ENCODE measurements at regions not wholly inside any gene's neighbourhood (a gene's known extent, or its start where the extent isn't known, plus 50 kb on each side); places are given as distances from the start of the nearest gene placed in this dataset.

DNA sequence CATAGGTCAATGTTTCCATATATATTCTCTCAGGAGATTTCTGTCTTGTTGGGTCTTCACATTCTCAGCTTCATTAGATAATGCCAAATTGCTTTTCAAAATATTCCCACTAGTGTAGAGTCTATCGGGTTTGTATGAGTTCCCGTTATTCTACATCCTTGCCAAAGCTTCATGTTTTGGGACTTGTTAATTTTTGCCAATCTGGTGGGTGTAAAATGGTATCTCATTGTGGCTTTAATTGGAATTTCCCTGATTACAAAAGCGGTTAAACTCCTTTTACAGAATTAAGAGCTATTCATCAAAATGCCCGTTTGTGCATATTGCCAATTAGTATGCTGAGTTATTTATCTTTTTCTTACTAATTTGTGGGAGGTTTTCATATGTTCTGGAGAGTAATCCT, 708.4 kb upstream of the ADAMTS5 start:
- TF ChIP-seq, protein P1, sequence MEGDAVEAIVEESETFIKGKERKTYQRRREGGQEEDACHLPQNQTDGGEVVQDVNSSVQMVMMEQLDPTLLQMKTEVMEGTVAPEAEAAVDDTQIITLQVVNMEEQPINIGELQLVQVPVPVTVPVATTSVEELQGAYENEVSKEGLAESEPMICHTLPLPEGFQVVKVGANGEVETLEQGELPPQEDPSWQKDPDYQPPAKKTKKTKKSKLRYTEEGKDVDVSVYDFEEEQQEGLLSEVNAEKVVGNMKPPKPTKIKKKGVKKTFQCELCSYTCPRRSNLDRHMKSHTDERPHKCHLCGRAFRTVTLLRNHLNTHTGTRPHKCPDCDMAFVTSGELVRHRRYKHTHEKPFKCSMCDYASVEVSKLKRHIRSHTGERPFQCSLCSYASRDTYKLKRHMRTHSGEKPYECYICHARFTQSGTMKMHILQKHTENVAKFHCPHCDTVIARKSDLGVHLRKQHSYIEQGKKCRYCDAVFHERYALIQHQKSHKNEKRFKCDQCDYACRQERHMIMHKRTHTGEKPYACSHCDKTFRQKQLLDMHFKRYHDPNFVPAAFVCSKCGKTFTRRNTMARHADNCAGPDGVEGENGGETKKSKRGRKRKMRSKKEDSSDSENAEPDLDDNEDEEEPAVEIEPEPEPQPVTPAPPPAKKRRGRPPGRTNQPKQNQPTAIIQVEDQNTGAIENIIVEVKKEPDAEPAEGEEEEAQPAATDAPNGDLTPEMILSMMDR (IDR thresholded peaks at IDR 0.05), result no peak
- ATAC-seq (ENCODE audit: insufficient number of reproducible peaks, low FRiP score, low read depth), result no peak
- no peak overlapping the region for H3K4me3 ChIP-seq
- no peaks in the 10 kb centered on the region for H3K9me3 ChIP-seq
- H3K36me3 ChIP-seq, result no peaks in the 10 kb centered on the region
- DNase-seq (ENCODE audit: low spot score), result no peak
- H3K27ac ChIP-seq, result no peak overlapping the region
- H3K4me1 ChIP-seq (ENCODE audit: control insufficient read depth in 1 of 2, low read depth in 2 of 2), result no peaks in the 10 kb centered on the region
- no peaks in the 10 kb centered on the region for H3K27me3 ChIP-seq (replicated peaks; ENCODE audit: insufficient read depth)

DNA sequence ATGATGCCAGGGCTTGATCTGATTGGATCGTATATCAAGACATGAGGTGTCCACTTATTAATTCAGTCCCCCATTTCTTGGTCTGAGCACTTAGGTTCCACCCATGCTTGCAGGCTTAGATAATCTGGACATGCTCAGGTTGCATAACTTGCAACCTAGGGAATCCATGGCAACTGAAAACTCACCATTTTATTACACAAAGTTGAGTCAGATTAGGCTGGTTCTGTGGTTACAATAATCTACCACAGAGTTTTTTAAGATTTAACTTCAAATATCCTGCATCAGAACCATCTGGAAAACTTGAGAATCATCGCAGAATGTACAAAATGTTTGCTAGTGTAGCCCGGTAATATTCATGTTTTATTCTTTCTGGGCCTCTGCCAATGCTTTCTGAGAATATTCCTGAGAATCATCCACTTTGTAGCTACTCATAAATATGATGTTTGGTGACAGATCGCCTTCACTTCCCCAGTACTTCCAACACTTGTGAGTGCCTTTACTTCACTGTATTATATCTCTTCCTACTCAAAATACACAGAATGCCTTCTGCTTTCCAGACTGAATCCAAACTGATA, 707.2 kb upstream of the ADAMTS5 start:
- no peaks in the 10 kb centered on the region for H3K36me3 ChIP-seq
- no peaks in the 10 kb centered on the region for H3K4me1 ChIP-seq (ENCODE audit: control insufficient read depth in 1 of 2, low read depth in 2 of 2)
- no peaks in the 10 kb centered on the region for H3K9me3 ChIP-seq
- TF ChIP-seq, protein P1 (IDR thresholded peaks at IDR 0.05), result no peak
- ATAC-seq (ENCODE audit: insufficient number of reproducible peaks, low FRiP score, low read depth), result no peak
- no peak for DNase-seq (ENCODE audit: low spot score)
- no peak overlapping the region for H3K27ac ChIP-seq
- H3K4me3 ChIP-seq, result no peak overlapping the region
- H3K27me3 ChIP-seq (replicated peaks; ENCODE audit: insufficient read depth), result no peaks in the 10 kb centered on the region

DNA sequence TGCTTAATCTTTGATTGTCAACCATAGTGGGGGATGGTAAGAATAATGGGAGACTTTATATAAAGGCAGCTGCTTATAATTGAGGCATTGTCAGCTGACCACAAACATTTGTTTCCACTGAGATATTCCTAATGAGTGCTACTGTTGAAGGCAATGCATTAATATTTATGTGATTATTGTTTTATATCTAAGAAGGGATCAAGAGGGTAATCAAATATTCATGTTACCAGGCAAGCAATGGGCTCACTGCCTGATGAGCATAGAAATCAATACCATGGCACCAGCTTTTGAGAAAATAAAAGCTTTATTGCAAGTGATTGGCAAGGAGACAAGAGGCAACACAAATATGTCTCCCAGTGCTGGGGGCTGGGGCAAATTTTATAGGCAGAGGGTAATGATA, 706.7 kb upstream of the ADAMTS5 start:
- Histone ChIP-seq H3K9me3 (no peaks in the 10 kb centered on the region), H3K27ac (no peak overlapping the region), H3K36me3 (no peaks in the 10 kb centered on the region), H3K4me3 (no peak overlapping the region), H3K27me3 (replicated peaks; ENCODE audit: insufficient read depth) (no peaks in the 10 kb centered on the region), H3K4me1 (ENCODE audit: control insufficient read depth in 1 of 2, low read depth in 2 of 2) (no peaks in the 10 kb centered on the region)
- ATAC-seq (ENCODE audit: insufficient number of reproducible peaks, low FRiP score, low read depth) (no peak), DNase-seq (ENCODE audit: low spot score) (no peak)
- TF ChIP-seq, protein P1 (IDR thresholded peaks at IDR 0.05), result no peak

DNA sequence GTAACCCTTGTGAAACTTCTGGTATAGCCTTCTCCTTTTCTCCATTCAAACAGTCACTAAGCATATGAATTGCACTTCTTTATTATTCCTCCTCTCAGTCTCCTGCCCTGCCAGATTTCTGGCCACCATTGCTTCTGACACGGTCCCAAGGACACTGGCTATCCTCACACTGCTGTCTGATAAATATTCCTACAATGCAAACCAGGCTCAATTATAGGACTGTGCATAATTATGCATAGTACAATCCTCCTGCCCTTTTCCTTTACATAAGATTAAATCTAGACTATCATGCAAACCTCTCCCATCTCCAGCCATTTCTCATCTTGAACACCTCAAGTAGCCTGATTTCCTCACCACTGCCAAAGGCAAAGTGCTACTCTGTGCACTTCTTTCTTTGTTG, 704.3 kb upstream of the ADAMTS5 start:
- Histone ChIP-seq H3K4me1 (ENCODE audit: control insufficient read depth in 1 of 2, low read depth in 2 of 2) (no peaks in the 10 kb centered on the region), H3K4me3 (no peak overlapping the region), H3K27ac (no peak overlapping the region), H3K27me3 (replicated peaks; ENCODE audit: insufficient read depth) (no peaks in the 10 kb centered on the region), H3K9me3 (no peaks in the 10 kb centered on the region), H3K36me3 (no peaks in the 10 kb centered on the region)
- ATAC-seq (ENCODE audit: insufficient number of reproducible peaks, low FRiP score, low read depth) (no peak), DNase-seq (ENCODE audit: low spot score) (no peak)
- TF ChIP-seq, protein P1 (IDR thresholded peaks at IDR 0.05), result no peak

DNA sequence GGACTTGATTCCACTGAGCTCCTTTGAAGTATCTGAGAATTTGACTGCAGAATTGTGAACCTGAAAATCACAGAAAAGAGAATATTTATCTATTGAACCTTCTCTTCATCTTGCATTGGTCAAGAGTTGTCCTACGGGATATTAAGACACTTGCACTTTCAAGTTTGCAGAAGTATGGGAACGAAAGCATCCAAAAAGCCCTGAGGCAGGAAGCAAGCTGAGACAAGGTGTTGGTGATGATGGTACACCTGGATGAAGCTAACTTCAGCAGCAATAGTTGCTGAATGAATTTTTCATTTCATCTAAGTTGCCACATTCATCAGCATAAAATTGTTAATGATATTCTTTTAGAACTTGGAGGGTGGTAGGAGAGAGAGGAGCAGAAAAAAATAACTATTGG, 686.6 kb upstream of the ADAMTS5 start:
- DNase-seq (ENCODE audit: low spot score) (no peak), ATAC-seq (ENCODE audit: insufficient number of reproducible peaks, low FRiP score, low read depth) (no peak)
- Histone ChIP-seq H3K9me3 (no peaks in the 10 kb centered on the region), H3K36me3 (no peaks in the 10 kb centered on the region), H3K27me3 (replicated peaks; ENCODE audit: insufficient read depth) (no peaks in the 10 kb centered on the region), H3K27ac (no peak overlapping the region), H3K4me1 (ENCODE audit: control insufficient read depth in 1 of 2, low read depth in 2 of 2) (no peaks in the 10 kb centered on the region), H3K4me3 (no peak overlapping the region)
- TF ChIP-seq, protein P1 (IDR thresholded peaks at IDR 0.05), result no peak

Measured in thoracic aorta (tissue), 2 donors.